ENCODE measurements at regions not wholly inside any gene's neighbourhood (a gene's known extent, or its start where the extent isn't known, plus 50 kb on each side); places are given as distances from the start of the nearest gene placed in this dataset.

DNA sequence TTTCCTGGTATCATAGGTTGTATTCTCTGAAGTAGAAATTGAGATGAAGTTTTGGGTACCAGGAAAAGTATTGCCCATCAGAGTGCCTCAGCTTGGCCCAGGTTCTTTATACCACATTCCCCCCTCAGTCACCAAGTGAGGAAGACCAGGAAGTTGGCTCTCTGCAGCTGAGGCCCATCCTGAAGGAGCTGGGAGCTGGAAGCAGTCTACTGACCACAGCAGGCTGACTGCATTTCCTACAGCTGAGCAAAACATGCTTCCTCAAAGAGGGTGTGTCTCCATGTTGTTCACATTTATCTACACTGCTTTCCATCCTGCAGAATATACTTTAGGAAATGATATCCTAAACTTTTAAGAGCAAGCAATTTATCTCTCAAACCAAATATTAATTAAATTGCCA, 654.6 kb downstream of the ELAVL2 start:
- DNase-seq (ENCODE audit: low spot score): no peak

DNA sequence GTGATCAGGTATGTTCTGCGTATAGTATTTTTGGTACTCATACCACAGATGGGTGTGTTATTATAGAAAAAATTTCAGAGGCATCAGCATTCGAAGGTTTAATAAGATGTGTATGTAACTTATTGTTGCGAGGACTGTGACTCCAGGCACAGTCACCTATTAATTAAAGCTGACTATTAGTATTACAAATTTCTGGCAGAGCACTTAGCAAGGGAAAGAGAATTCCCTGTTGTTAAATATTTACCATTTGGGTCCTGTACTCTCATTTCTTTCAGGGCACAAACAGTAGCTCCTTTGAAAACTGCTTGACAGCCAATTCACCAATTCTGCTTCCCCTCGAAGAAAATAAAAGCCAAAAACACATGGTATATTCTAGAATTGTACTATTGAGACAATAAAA, 653.8 kb downstream of the ELAVL2 start:
- no peak for DNase-seq (ENCODE audit: low spot score)

DNA sequence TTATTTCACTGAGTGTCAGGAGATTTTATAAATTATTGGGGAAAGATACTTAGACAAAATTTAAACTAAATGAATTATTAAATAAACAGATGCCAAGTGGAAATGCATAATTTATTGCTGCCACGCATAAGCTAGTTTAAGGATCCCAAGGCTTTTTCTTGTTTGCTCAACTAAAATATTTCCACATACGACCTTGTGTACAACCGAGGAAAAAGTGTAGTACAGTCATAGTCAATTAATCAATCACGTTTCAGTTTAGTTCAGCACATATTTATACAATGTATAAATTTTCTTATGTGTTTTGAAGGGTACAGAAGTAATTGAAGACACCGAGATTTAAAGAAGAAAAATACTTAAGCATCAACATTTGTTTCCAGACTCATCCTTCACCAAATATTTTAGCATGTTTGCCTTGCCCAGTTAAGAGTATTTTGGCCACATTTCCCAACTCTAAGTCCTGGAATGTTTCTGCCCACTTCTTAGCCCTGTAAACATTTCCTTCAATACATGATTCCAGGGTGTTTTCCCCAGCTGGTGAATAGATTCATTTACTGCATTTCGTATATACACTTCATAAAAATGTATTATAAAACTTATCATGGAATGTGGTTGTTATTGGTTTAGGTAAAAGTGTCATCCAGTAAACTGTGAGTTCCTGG, 652.9 kb downstream of the ELAVL2 start:
- DNase-seq (ENCODE audit: low spot score): no peak

DNA sequence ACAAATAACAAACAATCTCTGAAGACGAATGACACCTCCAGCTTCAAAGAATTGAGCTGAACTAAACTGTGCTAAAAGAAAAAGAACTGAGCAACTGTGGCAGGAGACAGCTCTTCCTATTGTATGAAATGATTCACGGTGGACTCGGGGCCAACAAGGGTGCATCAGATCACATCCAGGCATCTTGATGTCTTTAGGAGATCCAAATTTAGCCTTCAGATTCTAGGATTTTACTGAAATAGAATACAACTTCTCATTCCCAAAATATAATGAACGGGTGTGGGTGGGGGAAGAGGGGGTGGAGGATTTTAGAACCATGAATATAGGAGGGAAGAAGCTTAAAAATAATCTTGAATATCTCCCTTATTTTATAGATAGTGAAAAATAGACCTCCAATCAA, 631.8 kb downstream of the ELAVL2 start:
- no peak for DNase-seq (ENCODE audit: low spot score)

DNA sequence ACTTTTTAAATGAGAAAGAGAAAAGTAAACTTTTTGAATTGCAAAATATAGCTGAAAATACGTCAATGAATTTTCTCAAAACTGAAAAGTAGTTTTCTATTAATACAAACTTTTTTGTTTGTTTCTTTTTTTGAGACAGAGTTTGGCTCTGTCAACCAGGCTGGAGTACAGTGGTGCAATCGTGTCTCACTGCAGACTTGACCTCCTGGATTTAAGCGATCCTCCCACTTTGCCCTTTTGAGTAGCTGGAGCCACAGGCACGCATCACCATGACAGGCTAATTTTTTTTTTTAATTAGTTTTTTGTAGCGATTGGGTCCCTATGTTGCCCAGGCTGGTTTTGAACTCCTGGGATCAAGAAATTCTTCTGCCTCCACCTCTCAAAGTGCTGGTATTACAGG, 610.4 kb downstream of the ELAVL2 start:
- no peak for DNase-seq (ENCODE audit: low spot score)

DNA sequence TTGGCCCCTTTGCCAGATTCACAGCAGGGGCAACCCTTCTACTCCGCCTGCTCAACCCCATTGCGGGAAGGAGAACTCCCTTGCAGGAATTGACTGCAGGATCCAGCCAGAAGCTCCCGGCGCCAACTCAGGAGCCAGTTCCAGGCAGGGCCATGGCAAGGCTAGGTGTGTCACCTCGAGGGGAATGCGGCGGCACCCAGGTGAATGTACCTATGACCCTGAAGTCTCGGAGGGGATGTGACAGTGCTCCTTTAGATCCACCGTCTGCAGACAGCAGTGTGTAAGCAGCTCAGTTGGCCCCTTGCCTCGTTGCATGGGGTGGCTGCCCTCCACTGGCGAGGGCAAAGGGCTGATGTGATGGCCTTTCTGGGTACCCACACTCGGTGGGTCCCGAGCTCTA, 606.6 kb downstream of the ELAVL2 start:
- DNase-seq (ENCODE audit: low spot score): no peak

DNA sequence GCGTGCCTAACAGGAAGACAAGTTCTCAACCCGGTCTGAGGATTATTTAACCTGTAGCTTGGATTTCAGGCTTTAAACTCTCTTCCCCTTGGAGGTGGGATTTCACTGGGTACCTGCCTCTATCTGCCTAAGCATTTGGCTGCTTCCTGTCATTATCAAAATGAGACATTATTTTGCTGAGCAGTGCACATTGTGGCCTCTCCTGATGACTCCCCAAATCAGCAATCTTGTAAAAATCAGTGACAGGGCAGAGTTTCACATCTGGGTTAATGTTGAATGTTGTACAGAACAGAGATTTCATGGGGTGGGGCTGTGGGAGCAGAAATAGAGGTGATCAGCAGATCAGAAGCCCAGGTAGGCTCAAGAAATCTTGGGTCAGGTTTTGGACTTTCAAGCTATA, 605.9 kb downstream of the ELAVL2 start:
- DNase-seq (ENCODE audit: low spot score): no peak

DNA sequence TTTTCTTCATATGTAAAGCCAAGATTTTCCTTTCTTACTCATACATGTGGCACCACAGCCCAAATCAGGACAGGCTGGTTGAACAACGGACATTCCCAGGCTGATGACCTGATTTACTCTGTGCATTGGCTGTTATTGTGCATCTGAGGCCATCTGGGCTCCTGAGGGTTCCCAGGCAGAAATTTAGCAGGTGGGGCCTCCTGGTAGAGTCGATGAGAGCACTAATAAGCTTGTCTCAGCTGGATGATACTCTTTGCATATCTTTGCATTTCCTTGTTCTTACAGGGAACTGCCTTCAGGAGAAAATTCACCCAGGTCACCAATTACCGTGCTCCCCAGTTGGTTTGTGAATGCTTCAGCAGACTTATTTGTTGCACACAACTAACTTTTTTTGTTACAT, 605.1 kb downstream of the ELAVL2 start:
- no peak for DNase-seq (ENCODE audit: low spot score)

DNA sequence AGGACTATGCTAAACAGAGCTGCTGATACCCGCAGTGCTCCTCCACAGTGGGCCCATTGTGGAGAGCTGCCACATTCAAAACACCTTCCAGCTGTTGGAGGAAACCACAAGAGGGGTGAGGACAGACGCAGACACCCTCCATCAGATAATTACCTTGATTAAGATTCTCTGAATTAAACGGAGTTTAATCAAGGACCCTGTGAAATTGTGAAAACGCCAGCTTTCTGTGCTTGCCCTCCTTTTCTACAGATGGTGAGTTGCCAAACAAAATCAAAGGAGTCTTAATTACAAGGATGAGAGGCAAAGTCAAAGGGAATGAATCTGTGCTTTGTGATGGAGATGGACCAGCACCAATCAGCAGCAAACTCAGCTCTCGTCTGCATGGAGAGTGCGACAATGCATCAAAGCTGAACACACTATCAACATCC, 596.1 kb downstream of the ELAVL2 start:
- DNase-seq (ENCODE audit: low spot score): no peak

DNA sequence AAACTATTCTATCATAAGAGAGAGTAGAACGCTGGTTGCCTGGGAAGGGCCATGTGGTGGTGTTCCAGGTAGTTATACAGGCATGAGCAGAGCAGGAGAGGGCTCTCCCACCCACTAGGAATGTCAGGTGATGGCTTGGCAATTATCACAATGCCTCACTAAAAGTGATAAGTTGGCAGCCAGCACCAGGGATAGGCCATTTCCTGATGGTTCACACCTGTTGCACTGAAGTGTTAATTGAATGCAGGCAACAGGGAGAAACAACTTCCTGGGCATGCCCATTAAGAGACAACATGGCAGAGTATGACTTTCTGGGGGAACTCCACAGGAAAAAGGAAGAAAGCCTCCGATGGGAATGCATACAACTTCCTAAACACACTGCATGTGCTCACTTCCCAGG, 593.2 kb downstream of the ELAVL2 start:
- DNase-seq (ENCODE audit: low spot score): no peak

DNA sequence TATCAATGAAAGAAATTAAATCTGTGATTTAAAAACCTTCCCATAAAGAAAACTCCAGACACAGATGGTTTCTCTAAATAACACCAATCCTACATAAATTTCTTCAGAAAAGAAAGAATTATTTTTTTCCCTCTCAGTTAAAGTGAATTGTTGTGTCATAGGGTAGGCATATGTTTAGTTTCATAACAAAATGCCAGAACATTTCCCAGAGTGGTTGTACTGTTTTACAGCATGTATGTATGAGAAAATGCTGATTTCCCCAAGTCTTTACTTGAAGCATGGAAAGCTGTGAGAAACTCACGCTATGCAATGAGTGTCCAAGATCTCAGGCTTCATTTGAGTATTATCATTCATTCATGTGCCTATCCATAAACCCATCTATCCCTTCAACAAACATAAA, 582.5 kb downstream of the ELAVL2 start:
- no peak for DNase-seq (ENCODE audit: low spot score)

DNA sequence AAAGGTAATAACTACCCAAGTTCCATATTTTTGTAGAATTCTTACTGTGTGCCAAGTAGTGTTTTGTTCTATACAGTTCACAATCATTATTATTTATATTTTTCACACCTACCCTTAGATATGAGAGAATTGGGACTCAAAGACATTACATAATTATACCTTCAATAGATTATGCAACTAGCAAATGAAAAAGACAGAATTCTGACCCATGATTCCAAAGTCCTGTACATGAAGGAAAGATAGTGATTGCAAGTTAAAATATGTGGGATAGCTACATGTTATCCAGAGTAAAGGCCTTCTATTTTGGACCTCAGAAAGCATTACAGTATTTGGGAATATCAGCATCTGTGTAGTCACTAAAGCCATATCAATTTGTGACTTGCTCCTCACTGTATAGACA, 581.0 kb downstream of the ELAVL2 start:
- DNase-seq (ENCODE audit: low spot score): no peak

DNA sequence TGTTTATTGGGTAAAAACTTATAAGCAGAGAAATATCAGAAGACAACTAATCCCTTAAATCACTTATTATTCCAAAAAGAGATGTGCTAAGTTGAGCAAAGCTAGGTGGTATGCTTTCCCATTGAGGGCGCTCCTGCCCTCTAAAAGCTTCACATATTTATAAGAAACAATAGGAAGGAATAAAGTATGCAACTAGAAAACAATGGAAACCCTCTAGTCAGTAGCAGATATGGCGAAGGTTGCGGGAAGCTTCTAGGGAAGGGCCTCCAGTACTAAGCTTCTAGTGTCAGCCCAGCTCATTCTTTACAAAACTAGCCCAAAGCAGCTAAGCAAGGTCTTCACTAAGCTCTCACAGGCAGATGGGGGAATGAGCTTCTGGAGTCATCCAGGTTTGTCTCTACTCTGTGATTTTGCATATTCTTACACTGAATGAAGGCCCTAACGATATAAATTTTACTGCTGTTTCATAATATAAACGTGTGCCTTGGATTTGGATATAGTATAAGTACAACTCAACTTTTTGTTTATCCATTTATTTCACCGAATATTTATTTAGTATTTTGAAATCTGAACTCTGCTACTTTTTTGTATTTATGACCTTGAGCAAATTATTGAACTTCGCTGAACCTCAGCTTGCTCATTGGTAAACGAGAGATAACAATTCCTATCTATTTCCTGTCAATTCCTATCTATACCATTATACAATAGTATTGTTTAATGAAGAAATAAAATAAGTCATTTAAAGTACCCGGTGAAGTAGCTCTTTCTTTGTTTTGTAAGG, 571.4 kb downstream of the ELAVL2 start:
- DNase-seq (ENCODE audit: low spot score): no peak

DNA sequence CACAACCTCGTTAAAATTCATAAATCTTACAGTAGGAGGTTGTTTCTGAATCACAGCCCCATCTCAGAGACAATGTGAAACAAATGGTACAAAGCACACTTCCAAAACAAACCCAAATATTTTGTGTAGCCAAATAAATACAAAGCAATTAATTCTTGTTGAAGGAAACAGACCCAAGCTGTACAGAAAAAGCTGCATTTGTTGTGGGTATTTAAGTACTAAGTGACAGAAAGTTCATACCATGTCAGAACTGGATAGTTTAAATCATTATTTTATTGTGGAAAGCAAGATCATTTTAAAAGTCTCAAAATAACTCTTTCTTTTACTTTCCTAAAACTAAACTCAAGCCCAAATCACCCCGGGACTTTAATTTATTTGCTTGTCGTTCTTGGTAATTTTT, 570.7 kb downstream of the ELAVL2 start:
- DNase-seq (ENCODE audit: low spot score): no peak

DNA sequence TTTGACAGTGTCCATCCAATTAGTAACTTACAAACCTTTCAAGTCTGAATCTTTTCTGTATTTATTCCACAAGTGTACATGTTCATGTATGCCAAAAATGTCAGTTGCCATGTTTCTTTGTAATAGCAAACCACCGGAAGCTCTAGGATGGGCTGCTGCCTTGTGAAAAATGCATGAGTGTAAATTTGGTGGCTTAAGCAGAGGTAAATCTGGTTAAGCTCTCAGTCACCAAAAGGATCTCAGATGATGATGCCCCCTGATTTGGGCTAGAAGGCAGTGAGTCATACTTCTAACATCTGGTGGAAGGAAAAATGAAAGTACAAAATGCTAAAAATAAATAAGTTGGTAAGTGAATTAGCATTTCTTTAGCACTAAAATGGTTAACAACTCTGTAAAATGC, 567.5 kb downstream of the ELAVL2 start:
- DNase-seq (ENCODE audit: low spot score): no peak

DNA sequence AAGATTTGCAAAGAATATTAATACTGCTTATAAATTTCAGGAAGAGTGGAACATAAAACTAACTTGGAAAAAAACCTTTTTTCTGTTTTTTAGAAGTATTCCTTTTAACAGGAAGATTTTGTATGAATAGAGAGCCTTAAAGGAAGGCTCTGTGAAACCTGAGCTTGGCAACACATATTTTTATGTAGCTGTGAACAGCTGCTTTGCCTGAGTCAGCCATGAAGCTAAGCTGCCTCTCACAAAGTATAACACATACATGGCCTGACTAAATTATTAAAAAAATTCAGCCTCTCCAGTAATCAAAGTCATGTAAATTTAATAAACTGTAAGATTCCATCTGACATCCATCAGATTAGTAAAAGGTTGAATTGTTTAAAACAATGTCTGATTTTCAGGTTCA, 547.5 kb downstream of the ELAVL2 start:
- no peak for DNase-seq (ENCODE audit: low spot score)

DNA sequence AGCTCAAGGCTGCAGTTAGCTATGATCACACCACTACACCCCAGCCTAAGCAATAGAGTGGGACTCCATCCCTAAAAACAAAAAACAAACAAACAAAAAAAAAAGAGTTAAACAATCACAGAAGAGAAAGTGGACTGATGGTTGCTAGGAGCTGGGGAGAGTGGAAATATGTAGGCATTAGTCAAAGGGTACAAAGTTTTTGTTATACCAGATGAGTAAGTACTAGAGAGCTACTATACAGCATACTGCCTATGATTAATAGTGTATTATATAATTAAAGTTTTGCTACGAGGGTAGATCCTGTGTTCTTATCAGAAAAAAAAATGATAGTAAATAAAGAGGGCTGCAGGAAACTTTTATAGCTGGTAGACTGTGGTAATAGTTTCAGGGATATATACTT, 538.6 kb downstream of the ELAVL2 start:
- DNase-seq (ENCODE audit: low spot score): no peak

DNA sequence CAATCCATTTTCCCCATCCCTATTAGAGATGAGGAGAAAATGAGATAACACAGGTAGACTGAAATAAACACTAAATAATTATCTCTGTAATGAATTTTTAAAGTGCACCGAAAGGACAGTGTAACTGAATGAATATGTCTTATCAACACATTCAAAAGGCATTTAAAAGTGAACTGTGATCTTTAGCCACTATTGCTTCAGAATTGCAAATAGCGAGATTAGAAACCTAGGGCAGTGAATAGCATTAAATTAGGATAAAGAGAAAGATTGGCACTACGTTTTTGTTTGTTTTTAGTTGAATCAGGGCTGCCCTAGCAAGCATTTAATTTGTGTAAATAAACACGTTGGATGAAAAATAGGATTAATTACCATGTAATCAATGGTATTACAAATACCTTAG, 537.5 kb downstream of the ELAVL2 start:
- DNase-seq (ENCODE audit: low spot score): no peak

DNA sequence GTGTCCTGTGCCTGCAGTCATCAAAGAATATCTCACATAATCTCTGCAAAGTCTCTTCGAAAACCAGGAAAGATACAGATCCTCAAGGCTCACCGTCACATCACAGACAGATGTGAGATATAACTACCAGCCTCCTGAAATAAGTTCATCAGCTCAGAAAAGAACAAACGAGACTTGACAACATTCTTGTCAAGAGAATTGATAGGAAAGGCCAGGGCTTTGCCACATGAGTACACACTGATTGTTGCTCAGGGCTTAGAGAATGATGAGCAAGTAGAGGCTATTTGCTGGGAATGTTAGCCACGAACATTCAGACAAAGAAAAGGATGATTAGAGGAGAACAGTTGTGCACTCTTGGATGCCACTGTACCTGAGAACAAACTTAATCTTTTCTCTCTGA, 535.1 kb downstream of the ELAVL2 start:
- DNase-seq (ENCODE audit: low spot score): no peak

DNA sequence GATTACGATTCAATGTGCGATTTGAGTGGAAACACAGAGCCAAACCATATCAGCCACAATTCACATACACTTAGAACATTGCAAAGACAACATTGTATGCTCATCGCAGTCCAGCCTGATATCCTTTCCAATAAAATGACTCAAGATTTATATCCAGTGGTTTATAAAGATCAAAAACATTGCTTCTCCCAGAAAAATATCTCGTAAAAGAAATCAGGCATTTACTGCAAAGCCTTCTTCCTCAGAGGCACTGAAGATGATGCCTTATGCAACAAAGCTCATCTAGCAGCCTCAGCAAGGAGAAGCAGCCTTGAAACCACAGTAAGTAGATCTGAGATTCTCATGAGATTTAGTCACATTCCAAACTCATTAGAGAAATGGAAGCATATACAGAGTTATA, 523.8 kb downstream of the ELAVL2 start:
- DNase-seq (ENCODE audit: low spot score): no peak

DNA sequence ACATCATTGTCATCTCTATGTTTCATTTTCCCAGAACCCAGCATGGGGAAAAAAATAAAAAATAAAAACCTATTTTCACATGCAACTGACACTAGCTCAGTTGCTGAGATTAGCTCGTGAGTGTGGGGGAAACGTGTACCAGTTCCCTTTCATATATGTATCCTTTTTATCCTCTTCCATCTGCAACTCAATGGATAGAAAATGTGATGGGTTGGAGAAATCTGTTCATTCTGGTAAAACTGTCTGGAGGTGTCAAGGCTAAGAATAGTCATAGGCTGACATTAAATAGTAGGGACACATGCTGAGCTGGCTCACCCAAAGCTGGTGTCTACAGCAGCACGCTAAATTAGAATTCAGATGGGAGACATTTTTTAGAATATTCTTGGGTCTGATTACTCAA, 519.3 kb downstream of the ELAVL2 start:
- DNase-seq (ENCODE audit: low spot score): no peak

DNA sequence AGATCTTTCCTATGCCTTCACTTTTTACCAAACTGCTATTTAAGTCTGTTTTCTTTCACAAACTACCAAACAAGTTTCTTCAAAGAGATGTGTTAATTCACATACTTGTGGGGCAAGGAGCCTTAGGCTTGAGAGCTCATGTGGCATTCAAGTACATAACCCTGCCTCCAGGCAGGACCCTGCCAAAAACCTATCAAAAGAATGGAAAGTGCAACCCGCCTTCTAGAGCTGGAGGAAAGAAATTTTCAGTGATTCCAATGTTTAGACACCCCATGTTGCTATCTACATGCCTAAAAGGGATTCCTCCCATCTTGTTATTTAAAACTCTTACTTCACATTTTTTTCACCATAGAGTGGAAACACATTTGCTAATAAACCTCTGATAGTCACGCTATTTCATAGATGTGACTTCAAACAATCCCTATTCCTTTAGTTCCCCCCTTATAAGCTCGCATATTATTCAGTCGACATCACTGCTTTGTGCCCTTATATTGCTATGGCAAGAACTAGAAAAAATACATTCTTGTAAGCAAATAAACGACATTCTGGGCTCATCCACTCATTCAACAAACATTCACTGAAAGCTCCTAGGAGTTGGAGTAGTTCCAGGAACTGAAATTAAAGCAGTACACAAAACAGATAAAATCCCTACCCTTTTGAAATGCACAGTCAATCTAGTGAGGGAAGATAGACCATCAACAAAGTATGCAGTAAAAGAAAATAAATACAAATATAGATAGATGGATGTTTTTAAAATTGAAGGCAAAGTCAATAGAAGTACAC, 518.1 kb downstream of the ELAVL2 start:
- DNase-seq (ENCODE audit: low spot score): no peak

DNA sequence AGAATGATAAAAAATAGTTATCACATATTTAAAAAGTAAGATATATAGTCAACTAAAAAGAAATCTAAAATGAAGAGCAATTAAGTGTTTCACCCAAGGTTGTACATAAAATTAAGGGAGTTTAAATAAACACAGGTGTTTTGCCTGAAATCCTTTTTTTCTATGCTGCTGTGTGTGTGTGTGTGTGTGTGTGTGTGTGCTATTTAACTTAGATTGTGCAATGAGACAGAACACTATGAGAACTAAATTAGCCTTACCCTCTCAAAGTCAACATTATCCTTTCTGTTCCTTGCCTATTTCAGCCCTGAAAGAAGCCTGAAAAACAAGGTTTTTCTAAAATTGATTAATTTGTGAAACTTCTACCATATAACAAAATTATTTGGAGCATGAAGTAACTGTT, 516.2 kb downstream of the ELAVL2 start:
- no peak for DNase-seq (ENCODE audit: low spot score)

All from RKO (cell line).